Skeletal muscle tissue (tissue), 3 donors: ENCODE measurements at regions not wholly inside any gene's neighbourhood (a gene's known extent, or its start where the extent isn't known, plus 50 kb on each side); places are given as distances from the start of the nearest gene placed in this dataset.

Experiments
- H3K27ac ChIP-seq: one replicate; pipeline ENCODE4 v1.7.0; 2013; ENCODE audit warnings: mild to moderate bottlenecking, low read depth, low read length, inconsistent platforms
- H3K27me3 ChIP-seq, 3 donors: one replicate each; pipeline ENCODE4 v1.7.0; 2013; ENCODE audit warnings: low read length in 3 of 3; ENCODE audit not compliant: control insufficient read depth in 3 of 3, insufficient read depth in 3 of 3
- H3K36me3 ChIP-seq, 3 donors: one replicate each; pipeline ENCODE4 v1.7.0; 2013; ENCODE audit warnings: low read length in 3 of 3; ENCODE audit not compliant: control insufficient read depth in 3 of 3, insufficient read depth in 3 of 3
- H3K4me1 ChIP-seq, 3 donors: one replicate each; pipeline ENCODE4 v1.7.0; 2013; ENCODE audit warnings: low read length in 3 of 3, mild to moderate bottlenecking in 3 of 3; ENCODE audit not compliant: control insufficient read depth in 3 of 3, insufficient read depth in 3 of 3
- H3K4me3 ChIP-seq, 3 donors: one replicate each; pipeline ENCODE4 v1.7.0; 2013; ENCODE audit warnings: low read length in 3 of 3
- H3K9ac ChIP-seq, 3 donors: one replicate each; pipeline ENCODE4 v1.7.0; 2013; ENCODE audit warnings: low read length in 3 of 3, mild to moderate bottlenecking in 3 of 3, moderate library complexity in 2 of 3, low read depth in 1 of 3
- H3K9me3 ChIP-seq, 3 donors: one replicate each; pipeline ENCODE4 v1.7.0; 2013; ENCODE audit warnings: low read length in 3 of 3; ENCODE audit not compliant: control insufficient read depth in 3 of 3
- donor health status: Osteomylitis.

DNA sequence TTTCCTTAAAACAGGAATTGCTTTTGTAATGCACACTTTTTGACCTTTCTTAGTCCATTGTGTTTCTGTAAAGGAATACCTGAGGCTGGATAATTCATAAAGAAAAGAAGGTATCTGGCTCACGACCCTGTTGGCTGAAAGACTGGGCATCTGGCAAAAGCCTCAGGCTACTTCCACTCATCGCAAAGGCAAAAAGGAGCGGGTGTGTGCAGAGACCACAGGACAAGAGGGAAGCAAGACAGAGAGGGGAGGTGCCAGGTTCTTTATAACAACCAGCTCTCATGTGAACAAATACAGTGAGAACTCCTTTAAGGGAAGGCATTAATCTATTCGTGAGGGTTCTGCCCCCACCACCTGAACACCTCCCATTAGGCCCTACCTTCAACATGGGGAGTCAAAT is 182.1 kb downstream of the C12orf50 start:
- H3K4me1 ChIP-seq: no peaks in the 10 kb centered on the region
- no peak overlapping the region for H3K9ac ChIP-seq
- no peak overlapping the region for H3K4me3 ChIP-seq
- H3K27me3 ChIP-seq: no peaks in the 10 kb centered on the region
- H3K36me3 ChIP-seq: no peaks in the 10 kb centered on the region
- H3K27ac ChIP-seq: no peak overlapping the region
- H3K9me3 ChIP-seq: no peaks in the 10 kb centered on the region

DNA sequence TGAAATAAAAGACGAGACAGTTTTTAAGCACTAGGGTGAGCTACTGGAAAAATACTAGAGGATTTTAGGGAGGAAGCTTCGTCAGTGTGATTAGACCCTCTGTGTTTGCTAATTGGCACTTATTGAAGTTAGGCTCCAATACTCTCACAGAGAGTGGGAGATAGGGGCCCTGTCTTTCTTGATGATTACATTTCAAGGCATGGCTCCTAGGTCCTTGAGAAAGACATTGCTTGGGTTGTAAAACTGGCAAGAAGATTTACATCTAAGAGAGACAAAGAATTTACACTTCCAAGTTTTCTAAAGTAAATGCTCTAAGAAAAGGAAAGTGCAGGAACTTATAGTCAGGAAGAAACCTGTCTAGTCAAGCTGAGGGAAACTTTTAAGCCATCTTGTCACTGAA is 183.2 kb downstream of the C12orf50 start:
- no peak overlapping the region for H3K4me3 ChIP-seq
- H3K36me3 ChIP-seq: no peaks in the 10 kb centered on the region
- H3K27me3 ChIP-seq: no peaks in the 10 kb centered on the region
- no peaks in the 10 kb centered on the region for H3K9me3 ChIP-seq
- no peak overlapping the region for H3K27ac ChIP-seq
- no peaks in the 10 kb centered on the region for H3K4me1 ChIP-seq
- H3K9ac ChIP-seq: no peak overlapping the region

DNA sequence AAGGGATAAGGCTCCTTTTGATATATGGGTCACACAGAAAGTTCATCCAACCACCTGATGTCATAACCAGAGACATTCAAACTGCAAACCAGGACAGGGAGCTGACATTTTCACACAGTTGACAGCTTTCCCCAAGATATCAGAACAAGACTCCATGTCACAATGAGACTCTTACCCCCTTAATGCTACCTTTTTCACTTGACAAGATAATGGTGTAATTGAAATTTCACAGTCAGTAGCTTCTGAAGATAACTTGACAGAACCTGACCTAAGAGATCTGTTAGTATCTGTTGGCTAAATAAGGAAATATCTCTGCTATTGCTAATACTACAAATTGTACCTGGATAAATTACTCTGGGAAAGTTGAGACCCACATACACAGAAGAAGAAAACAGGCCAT is 187.3 kb downstream of the C12orf50 start:
- Histone ChIP-seq H3K4me3 (no peak overlapping the region), H3K36me3 (no peaks in the 10 kb centered on the region), H3K27me3 (no peaks in the 10 kb centered on the region), H3K9me3 (no peaks in the 10 kb centered on the region), H3K9ac (no peak overlapping the region), H3K27ac (no peak overlapping the region), H3K4me1 (no peaks in the 10 kb centered on the region)

DNA sequence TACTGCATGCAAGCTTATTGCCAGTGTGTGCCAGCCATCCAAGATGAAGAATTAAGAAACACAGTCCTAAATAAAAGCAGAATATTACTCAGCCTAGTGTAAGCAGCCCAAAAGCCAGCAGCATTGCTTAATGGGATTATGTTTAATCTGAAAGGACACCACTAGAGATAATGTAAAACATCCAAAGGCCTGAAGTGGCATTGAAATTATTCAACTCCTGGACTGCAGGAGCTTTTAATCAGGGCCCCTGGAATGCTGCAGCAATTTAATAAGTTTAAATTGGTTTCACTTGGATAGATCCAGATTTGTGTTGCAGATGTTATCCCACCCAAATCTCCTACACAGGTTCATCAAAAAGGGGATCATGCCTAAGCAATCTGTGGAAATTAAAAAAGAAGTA is 193.0 kb downstream of the C12orf50 start:
- Histone ChIP-seq H3K36me3 (no peaks in the 10 kb centered on the region), H3K9ac (no peak overlapping the region), H3K4me3 (no peak overlapping the region)

DNA sequence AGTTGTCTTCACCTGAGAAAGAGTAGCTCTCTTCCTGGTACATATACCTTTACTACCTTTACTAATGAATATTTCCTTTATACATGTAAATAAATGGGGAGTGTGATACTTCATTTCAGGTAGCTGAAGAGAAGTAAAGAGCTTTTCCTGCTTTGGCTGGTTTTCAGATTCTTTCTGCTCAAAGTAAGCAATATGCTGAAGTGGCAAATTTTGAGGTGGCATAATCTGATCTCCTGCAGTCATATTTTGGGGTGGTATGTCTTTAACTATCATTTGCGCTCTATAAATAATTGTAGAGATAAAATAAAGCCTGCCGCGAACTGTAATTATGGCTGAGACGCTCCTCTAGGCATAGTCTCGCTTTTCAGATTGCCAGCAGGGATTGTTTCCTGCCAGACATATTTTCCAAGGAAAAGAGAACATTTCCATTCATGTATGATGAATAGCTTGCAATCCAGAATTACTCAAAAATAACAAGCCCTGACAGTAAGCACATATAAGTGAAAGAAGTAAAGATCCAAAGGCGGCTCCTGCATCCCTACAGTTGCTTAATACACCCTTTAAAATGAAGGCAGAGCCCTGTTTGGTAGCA is 200.7 kb downstream of the C12orf50 start:
- Histone ChIP-seq H3K27ac (no peak overlapping the region), H3K4me1 (no peaks in the 10 kb centered on the region), H3K4me3 (no peak overlapping the region), H3K9ac (no peak overlapping the region), H3K27me3 (no peaks in the 10 kb centered on the region), H3K9me3 (no peaks in the 10 kb centered on the region), H3K36me3 (no peaks in the 10 kb centered on the region)

More for the DNA sequence above, 193.0 kb downstream of the C12orf50 start:
- no peaks in the 10 kb centered on the region for H3K27me3 ChIP-seq
- H3K27ac ChIP-seq: no peak overlapping the region
- H3K4me1 ChIP-seq: no peaks in the 10 kb centered on the region
- no peaks in the 10 kb centered on the region for H3K9me3 ChIP-seq

DNA sequence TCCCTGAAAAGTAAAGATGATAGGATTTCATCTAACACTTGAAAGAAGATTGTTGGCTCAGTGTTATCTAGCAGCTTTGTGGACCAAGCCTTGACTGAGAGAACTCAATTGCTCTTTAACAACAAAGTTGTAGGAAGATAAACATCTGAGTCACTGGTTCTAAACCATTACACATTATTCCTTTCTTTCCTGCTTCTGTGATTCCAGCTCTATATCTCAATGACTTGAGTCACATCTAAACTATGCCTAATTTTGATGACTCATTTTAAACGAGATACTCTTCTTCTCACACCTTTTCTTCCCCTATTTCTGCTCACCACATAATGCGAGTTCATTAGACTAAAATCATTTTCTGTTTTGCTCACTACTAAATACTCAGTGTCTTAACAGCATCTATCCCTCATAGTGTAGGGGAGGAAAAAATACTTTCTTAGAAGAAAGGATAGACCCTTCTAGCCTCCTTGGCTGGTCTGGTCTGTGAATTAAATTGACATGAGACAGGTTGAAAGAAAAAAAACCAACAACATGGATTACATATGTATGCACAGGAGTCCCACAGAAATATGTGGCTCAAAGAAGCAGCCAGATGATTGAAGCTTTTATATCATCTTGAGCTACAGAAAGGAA is 201.4 kb downstream of the C12orf50 start:
- Histone ChIP-seq H3K27ac (no peak overlapping the region), H3K4me3 (no peak overlapping the region), H3K9ac (no peak overlapping the region), H3K4me1 (no peaks in the 10 kb centered on the region), H3K9me3 (no peaks in the 10 kb centered on the region), H3K27me3 (no peaks in the 10 kb centered on the region), H3K36me3 (no peaks in the 10 kb centered on the region)

DNA sequence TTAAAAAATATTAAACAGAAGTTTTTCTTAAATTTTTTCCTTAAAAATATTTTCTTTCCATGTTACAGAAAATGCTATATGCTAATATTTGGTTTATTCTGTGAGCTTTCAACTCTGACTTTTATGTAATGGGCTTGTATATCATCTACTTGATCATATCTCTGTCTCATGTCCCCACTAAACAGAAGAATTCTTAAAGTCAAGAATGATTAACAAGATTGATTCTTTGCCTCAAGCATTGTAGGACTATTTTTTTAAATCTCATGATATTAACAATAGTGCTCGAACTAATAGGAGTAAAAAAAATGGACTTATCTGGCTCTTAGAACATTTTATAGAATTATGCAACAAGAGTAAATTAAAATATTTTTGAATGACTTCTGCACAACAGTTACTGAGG is 206.3 kb downstream of the C12orf50 start:
- Histone ChIP-seq H3K27ac (no peak overlapping the region), H3K27me3 (no peaks in the 10 kb centered on the region)

DNA sequence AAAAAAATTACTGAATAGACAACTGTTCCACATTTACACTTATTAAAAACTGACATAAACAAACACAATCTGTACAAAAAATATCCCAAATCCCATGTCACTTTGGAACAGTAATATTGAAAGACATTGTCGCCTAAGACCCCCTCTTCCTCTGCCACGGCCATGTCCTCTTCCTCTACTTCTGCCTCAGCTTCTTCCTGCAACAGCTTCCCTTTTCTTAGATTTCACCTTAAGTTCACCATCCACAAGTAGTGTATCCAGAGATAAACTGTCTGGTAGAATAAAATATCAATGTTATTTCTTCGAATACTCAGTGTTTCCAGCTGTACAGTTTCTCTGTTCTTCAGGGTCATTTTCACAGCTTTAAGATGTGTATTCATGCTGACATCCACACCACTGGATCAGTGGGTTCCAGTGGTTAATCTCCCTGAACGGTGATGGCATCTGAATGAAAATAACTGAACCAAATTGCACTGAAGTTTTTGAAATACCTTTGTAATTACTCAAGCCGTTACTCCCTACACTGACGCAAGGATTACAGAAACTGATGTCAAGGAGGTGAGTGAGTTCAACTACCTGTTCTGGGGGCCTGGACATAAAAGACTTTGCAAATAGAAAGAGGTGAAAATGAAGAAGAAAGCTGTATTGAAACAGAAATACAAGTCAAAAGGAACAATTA is 208.5 kb downstream of the C12orf50 start:
- peaks cover 0 to 2% (median 0%) of the 10 kb centered on the region in 3 donors for H3K4me1 ChIP-seq
- H3K9me3 ChIP-seq: no peaks in the 10 kb centered on the region
- H3K27ac ChIP-seq: no peak overlapping the region
- H3K9ac ChIP-seq: no peak overlapping the region
- no peaks in the 10 kb centered on the region for H3K27me3 ChIP-seq
- no peak overlapping the region for H3K4me3 ChIP-seq
- no peaks in the 10 kb centered on the region for H3K36me3 ChIP-seq

More for the DNA sequence above, 206.3 kb downstream of the C12orf50 start:
- Histone ChIP-seq H3K4me3 (no peak overlapping the region), H3K9ac (no peak overlapping the region), H3K4me1 (no peaks in the 10 kb centered on the region), H3K36me3 (no peaks in the 10 kb centered on the region), H3K9me3 (no peaks in the 10 kb centered on the region)

DNA sequence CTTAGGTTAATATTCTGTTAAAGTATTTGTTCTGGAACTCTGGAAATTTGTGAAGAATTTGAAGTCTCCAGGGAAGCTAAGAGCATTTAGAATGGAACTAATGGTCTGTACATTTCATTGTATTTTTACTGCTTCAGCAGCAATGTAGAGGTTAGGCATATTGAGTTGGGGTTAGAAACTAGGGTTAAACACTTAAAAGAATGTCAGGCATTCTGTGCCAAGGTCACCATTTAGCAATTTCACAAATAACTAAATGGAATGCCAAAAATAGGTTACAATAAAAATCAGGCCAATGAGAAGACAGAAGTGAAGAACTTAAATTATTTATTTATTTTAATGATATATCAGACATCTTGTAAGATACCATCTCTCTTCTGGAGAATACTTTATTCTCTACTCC is 210.8 kb downstream of the C12orf50 start:
- H3K4me3 ChIP-seq: no peak overlapping the region
- no peaks in the 10 kb centered on the region for H3K27me3 ChIP-seq
- H3K36me3 ChIP-seq: no peaks in the 10 kb centered on the region

DNA sequence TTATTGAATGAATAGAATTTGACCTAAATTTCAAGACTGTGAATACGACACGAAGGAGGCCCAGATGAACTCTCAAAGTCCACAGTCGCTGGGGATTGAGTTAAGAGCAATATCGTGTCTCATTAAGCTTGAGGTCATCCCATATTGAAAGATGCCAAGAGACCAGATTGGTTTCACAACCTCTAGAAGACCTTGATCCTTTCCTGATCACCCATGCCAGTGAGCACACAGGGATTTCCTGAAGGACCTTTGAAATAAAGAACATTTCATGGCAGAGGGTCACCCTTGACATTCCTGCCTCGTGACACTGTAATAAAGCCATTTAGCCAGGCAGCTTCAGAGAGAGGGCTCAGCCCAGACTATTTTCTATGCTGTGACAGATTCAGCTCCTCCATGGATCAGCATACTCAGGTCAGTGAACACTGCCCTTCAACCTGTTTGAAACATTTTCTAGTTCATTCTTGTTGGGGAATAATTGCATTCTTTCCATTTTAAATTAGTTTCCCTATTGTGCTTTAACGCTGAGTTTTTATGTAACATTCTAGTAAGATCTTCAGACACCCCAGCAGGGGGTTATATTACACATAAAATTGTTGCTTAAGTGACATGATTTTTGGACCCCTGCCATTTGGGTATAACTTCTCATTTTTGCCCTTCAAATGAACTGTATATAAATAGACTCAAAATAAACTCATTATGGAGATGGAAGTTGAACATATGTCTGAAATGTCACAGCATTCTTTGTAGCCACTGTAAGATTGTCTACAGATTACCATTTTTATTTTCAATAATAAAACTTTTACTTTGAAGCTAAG is 213.2 kb downstream of the C12orf50 start:
- H3K9me3 ChIP-seq: no peaks in the 10 kb centered on the region
- H3K36me3 ChIP-seq: no peaks in the 10 kb centered on the region
- no peaks in the 10 kb centered on the region for H3K27me3 ChIP-seq
- H3K27ac ChIP-seq: no peak overlapping the region
- H3K9ac ChIP-seq: no peak overlapping the region
- H3K4me3 ChIP-seq: no peak overlapping the region
- H3K4me1 ChIP-seq: peaks cover 0 to 2% (median 0%) of the 10 kb centered on the region in 3 donors

More for the DNA sequence above, 210.8 kb downstream of the C12orf50 start:
- Histone ChIP-seq H3K4me1 (peaks cover 0 to 2% (median 0%) of the 10 kb centered on the region in 3 donors), H3K9ac (no peak overlapping the region), H3K9me3 (no peaks in the 10 kb centered on the region), H3K27ac (no peak overlapping the region)
